HL-60 (cell line): ENCODE measurements at regions not wholly inside any gene's neighbourhood (a gene's known extent, or its start where the extent isn't known, plus 50 kb on each side); places are given as distances from the start of the nearest gene placed in this dataset.

Experiments
- DNase-seq, 2 experiments: peaks; one replicate each; pipeline ENCODE4 v3.0.0-alpha.2; 2010 to 2020; ENCODE audit warnings: low read depth in 1 of 2, low spot score in 1 of 2
- H3K27ac ChIP-seq: fragments of 250-450 bp; sonication (Bioruptor Pico); replicated peaks from 2 replicates; pipeline ENCODE4 v1.5.1; 2020; ENCODE audit warnings: mild to moderate bottlenecking, moderate library complexity
- H3K27me3 ChIP-seq: fragments of 250-450 bp; sonication (Bioruptor Pico); 2 replicates; pipeline ENCODE4 v1.5.1; 2021; ENCODE audit warnings: mild to moderate bottlenecking, moderate library complexity; ENCODE audit not compliant: insufficient read depth, poor library complexity, severe bottlenecking
- H3K4me3 ChIP-seq: replicated peaks from 2 replicates; pipeline ENCODE4 v1.5.1; 2011; ENCODE audit warnings: mild to moderate bottlenecking, control low read depth, low read length; ENCODE audit not compliant: insufficient read depth
- GABPA ChIP-seq: IDR thresholded peaks from 2 replicates; pipeline ENCODE4 v1.6.1; 2012; ENCODE audit warnings: low read depth
- POLR2AphosphoS5 ChIP-seq: IDR thresholded peaks from 2 replicates; pipeline ENCODE4 v1.6.1; 2012; ENCODE audit warnings: low read depth
- REST ChIP-seq: IDR thresholded peaks from 2 replicates; pipeline ENCODE4 v1.6.1; 2012; ENCODE audit warnings: low read depth; ENCODE audit not compliant: insufficient replicate concordance
- SPI1 ChIP-seq: IDR thresholded peaks from 2 replicates; pipeline ENCODE4 v1.6.1; 2012; ENCODE audit warnings: low read depth, mild to moderate bottlenecking, borderline replicate concordance
- TF ChIP-seq, protein P1 (sequence below): IDR thresholded peaks from one replicate; pipeline ENCODE4 v1.5.1; 2011; ENCODE audit warnings: low read length, control low read depth, inconsistent platforms; ENCODE audit not compliant: insufficient read depth

DNA sequence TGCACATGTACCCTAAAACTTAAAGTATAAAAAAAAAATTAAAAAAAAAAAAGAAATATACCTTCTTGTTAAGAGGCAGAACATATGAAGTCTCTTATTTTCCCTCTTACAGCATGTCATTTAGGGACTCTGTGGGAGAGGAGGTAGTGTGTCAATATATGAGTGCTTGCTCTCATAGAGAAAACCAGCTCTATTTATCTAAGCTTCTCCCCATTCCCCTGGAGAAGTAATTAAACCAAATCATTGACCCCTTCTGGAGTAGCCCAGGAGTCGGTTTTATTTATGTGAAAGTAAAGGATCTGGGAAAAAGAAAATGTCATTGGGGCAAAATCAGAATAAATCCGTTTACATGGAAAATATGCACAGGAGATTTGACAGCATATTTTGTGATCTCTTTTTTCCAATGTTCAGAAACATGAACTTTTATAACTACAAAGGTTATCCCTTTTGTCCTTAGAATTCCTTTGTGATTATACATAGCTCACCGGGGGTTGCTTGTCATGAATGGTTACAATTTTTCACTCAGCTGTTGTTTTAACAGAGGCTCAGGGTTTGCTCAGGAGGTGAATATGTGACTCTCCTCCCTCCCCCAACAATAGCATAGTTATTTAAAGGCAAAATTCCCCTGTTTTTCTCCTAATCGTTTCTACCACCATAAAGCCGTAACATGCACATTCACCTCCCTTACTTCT lies 114.5 kb upstream of the C1orf21 start:
- TF ChIP-seq, protein P1, sequence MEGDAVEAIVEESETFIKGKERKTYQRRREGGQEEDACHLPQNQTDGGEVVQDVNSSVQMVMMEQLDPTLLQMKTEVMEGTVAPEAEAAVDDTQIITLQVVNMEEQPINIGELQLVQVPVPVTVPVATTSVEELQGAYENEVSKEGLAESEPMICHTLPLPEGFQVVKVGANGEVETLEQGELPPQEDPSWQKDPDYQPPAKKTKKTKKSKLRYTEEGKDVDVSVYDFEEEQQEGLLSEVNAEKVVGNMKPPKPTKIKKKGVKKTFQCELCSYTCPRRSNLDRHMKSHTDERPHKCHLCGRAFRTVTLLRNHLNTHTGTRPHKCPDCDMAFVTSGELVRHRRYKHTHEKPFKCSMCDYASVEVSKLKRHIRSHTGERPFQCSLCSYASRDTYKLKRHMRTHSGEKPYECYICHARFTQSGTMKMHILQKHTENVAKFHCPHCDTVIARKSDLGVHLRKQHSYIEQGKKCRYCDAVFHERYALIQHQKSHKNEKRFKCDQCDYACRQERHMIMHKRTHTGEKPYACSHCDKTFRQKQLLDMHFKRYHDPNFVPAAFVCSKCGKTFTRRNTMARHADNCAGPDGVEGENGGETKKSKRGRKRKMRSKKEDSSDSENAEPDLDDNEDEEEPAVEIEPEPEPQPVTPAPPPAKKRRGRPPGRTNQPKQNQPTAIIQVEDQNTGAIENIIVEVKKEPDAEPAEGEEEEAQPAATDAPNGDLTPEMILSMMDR = no peak
- TF ChIP-seq GABPA (no peak), REST (no peak), POLR2AphosphoS5 (no peak), SPI1 (no peak)
- Histone ChIP-seq H3K27ac (no peak overlapping the region), H3K4me3 (no peak overlapping the region), H3K27me3 (no peaks in the 10 kb centered on the region)
- DNase-seq = no peak

DNA sequence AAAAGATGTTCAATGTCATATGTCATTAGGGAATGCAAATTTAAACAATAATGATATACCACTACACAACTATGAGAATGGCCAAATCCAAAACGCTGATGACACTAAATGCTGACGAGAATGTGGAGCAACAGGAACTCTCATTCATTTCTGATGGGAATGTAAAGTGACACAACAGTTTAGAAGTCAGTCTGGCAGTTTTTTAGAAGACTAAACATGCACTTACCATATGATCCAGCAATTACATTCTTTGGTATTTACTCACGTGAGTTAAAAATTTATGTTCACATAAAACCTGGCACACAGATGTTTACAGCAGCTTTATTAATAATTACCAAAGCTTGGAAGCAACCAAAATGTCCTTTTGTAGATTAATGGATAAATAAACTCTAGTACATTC lies 110.4 kb upstream of the C1orf21 start:
- Histone ChIP-seq H3K27ac (no peak overlapping the region), H3K4me3 (no peak overlapping the region), H3K27me3 (no peaks in the 10 kb centered on the region)
- TF ChIP-seq, protein P1 = no peak
- no peak for TF ChIP-seq SPI1
- no peak for TF ChIP-seq GABPA
- no peak for TF ChIP-seq POLR2AphosphoS5
- no peak for TF ChIP-seq REST
- no peak for DNase-seq

DNA sequence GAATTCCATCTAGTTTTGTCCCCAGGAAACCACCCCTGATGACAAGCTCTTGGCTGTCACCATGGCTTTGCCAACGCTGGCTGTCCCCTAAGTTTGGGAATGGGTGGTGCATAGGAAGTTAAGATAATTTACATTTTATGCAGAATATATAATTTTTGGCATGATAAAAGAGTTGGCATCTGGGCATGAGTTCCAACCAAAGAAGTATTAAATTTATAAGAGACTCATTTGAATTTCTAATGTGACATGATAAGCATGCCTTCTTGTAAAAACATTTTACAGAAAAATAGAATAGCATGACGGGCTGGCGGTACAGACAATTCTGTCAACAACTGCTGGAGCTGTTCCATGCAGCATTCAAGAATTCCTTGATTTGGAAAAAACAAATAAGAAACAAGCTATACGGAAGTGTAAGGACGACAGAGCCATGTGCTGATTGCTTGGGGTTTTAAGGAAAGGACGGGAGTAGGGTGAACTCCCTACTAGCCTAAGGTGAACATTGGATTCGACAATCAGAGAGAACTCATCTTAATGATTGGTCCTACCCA lies 106.8 kb upstream of the C1orf21 start:
- Histone ChIP-seq H3K4me3 (no peak overlapping the region), H3K27ac (no peak overlapping the region), H3K27me3 (no peaks in the 10 kb centered on the region)
- DNase-seq = no peak
- TF ChIP-seq GABPA (no peak), REST (no peak), SPI1 (no peak), POLR2AphosphoS5 (no peak)
- TF ChIP-seq, protein P1 = no peak
